GM18867 (cell line): ENCODE measurements at regions not wholly inside any gene's neighbourhood (a gene's known extent, or its start where the extent isn't known, plus 50 kb on each side); places are given as distances from the start of the nearest gene placed in this dataset.

Source experiments
- ATAC-seq: cut with Tn5 transposase; IDR thresholded peaks from one replicate; pipeline ENCODE4 v1.9.1; 2021; ENCODE audit warnings: mild to moderate bottlenecking, moderate library complexity; ENCODE audit not compliant: unreplicated experiment

DNA sequence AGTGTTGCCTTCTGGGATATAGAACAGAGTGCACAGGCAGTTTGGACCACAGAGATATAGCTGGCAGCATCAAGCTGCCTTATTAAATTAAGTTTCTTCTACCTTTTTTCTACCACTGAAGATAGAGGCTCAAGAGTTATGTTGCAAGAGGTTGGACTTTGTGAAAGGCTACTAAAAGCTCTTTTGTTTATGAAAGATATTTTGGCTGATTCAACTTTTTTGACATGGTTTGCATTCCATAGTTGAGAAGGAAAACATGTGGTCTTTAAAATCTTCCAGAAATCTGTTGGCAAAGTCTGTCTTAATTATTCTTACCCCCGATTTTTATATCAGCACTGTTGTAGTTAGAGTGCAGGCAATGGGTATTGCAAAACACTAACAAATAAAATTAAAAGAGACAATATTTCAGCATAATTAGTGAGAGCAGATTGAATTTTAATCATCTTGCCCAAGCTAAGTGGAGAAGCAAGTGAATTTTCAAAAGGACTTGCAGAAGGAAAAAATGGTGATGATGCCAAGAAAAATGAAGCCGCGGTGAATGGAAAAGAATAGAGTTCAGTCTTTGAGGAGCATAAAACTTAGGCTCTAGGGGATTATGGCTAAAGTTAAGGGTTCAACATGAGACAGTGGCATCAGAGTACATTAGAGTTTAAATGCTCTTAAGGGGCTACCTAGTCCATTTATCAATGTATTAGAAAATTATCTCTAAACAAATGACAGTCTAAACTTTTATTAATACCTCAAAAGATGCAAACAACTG lies 450.9 kb upstream of the CNTNAP2 start:
- no peak for ATAC-seq

DNA sequence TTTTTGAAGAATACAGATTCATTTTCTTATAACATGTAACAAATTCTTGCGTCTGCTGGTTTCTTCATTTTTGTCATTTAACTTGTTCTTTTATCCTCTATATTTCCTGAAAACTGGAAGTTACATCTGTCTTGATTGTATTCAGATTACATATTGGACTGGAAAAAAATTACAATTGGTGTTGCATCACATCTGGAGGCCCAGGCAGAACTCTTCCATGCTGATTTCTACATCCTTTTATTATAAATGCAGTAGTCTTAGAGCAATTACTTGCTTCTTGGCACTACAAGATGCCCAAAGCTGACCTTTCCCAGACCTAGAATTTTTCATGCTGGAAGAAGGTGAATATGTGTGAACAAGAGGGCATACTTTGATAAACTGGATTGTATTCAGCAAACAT lies 460.9 kb upstream of the CNTNAP2 start:
- ATAC-seq = no peak

DNA sequence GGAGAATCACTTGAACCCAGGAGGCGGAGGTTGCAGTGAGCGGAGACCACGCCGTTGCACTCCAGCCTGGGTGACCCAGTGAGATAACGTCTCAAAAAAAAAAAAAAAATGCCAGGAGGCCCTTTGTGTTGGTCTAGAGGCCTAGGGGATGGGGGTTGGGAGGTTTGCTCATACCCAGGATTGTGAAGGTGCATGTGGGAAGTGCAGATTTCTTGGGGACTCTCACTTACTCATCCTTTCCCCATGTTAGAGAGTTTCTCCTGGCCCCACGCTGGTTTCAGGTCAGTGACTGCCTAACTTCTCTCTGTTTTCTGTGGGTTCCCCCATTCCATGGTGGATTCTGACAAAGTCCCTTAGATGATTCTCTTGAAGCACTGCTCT lies 471.5 kb upstream of the CNTNAP2 start:
- ATAC-seq = no peak

DNA sequence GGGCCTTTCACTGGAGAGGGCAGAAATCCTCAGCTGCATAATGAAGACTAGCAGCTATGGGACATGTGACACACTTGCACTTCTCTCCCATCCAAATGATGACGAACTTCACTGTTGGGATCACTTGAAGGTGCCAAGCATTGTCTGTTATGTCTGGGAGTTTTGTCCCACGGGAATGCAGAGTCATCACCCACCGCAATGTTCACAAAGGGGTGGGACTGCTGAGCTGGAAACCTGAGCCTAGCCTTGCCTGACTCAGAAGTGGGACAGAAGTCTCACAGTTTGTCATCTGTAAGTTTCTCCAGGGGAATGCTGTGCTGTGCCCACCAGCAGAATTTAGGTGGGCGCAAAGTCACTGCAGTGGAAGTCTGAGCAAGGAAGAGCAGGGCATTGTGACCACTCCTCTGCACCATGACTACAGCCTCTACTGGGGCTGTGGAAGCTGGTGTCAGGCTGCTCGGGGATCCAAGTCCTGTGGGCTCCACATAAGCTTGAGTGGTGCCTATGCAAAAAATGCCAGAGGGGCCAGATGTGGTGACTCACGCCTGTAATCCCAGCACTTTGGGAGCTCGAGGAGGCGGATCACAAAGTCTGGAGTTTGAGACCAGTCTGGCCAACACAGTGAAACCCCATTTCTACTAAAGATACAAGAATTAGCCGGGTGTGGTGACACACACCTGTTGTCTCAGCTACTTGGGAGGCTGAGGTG lies 472.0 kb upstream of the CNTNAP2 start:
- no peak for ATAC-seq

DNA sequence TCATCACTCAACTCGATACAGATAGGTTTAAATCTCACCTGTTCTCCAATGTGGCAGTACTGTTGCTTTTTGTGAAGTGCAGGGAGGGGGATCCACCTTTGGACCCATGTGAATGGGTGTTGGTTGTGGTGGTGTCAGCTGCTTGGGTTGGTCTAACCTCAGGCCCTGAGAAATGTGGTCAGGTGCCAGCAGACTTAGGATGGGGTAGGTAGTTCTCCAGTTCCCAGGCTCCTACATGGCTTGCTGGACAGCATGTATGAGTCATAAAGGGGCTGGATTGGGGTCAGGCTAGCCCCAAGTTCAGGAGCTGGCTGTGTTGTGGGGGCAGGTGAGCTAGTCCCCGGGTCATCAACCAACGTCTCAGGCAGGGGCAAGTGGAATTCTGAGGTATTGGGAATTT lies 472.6 kb upstream of the CNTNAP2 start:
- ATAC-seq = no peak

DNA sequence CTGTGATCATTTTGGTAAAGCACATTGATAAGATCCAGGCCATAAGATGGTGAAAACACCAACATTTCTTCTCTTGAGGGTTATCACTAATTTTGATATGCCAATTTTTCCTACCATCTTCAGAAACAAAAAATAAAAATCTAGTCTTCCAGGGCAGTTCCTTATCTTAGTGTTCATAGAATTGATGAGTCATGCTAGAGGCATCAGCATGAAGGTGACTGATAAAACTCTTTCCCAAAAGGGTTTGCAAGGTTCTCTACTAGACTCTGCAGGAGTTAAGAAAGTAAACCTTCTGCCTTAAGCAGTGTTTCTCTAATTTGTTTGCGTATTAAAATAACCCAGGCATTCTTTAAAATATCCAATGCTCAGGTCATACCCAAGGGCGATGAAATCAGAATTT lies 483.1 kb upstream of the CNTNAP2 start:
- ATAC-seq = no peak

DNA sequence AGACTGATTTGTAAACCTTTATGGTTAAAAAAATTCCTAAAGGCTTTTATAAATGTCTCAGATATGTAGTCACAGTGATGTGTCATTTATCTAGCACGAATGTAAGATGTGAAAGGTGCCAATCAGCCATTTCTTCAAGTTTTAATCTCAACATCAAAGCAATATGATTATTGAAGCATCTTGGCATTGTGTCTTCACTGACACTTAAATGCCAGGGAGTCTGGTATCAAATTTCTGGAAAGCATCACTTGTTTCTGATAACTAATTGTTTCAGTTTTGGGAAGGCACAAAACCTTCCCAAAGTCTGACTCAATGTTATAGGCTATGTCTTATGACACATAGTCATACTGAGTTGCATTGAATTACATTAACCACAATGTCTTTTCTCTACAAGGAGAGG lies 492.0 kb upstream of the CNTNAP2 start:
- no peak for ATAC-seq

DNA sequence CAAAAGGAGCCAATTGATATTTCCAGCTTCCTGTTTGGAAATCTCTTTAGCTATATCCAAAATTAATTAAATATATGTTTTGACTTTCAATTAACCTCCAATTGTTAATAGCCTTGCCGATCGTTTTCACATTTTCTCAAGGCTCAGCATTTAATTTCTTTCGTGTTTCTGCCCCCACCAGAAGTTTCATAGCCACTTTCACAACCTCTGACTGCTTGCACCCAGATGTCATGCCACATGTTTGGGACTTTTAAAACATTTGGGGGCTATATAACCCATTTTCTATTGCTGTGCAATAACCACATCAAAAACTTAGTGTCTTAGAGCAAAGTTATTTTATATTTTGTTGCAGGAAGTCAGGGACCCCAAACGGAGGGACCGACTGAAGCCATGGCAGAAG lies 510.6 kb upstream of the CNTNAP2 start:
- no peak for ATAC-seq

DNA sequence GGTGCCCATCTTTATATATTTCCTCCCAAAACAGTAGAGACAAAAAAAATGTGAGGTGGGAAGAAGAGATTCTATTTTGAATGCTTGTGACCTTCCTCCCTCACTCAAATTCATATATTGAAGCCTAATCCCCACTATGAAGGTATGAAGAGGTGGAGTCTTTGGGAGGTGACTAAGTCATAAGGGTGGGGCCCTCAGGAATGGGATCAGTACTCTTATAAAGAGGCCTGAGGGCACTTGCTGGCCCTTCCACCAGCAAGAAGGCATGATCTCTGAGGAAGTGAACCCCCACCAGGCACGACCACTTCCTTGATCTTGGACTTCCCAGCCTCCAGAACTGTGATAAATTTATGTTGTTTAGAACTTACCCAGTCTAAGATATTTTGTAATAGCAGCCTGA lies 517.2 kb upstream of the CNTNAP2 start:
- ATAC-seq = no peak

DNA sequence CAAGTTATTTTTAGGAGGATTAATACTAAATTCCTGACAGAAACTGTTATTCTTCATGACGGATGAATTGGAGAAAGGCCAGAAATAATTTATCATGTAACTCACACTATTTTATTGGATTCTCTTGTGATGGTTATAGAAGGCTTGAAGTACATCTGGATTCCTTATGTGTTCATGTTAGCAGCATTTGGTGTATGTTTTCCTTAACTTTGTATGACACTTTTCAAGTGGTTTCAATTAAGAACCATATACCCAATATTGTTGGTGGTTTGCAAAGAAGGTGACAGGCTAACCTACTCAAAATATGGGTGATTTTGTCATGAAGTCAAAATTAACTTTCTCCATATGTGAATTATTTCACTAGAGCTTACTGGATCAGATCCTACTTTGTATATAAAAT lies 532.2 kb upstream of the CNTNAP2 start:
- no peak for ATAC-seq

DNA sequence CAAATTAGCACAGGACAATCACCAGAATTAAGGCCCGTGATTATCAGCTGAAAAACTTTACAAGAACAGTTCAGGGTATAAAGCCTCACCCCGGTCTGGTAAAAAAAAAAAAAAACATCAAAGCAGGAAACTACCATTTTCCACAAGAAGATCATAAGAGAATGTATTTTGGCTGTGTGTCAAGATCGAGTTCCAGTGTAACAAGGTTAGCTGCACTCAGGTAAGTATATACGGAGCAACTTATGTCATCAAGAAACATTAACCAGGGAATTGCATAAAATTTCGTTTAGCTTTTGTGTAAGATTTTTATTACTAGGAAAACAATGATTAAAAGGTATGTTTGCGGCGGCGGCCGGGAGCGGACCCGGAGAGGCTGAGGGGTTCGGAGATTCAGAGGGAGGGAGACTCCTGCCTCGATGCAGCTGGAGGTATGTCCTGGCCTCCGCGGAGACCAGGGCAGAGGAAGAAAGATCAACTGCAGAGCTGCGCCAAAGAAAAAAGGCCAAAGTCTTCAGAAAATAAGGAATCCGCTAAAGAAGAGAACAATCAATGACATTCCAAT lies 533.8 kb upstream of the CNTNAP2 start:
- no peak for ATAC-seq

DNA sequence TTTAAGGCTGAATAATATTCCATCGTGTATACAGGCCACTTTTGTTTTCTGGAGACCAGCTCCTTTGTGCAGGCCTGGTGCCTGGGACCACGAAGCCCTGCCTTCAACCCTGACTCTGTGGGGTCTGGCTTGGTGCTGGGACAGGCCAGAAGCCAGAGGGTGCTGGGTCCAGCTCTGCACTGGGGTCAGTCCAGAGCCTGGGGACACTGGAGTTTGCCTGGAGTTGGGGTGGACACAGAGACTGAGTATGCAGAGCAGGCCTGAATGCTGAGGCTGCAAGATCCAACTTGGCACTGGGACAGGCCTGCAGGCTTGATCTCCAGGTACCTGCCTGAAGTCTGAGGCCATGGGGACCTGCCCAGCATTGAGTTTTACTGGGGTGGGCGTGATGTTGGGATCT lies 558.8 kb upstream of the CNTNAP2 start:
- ATAC-seq = no peak

DNA sequence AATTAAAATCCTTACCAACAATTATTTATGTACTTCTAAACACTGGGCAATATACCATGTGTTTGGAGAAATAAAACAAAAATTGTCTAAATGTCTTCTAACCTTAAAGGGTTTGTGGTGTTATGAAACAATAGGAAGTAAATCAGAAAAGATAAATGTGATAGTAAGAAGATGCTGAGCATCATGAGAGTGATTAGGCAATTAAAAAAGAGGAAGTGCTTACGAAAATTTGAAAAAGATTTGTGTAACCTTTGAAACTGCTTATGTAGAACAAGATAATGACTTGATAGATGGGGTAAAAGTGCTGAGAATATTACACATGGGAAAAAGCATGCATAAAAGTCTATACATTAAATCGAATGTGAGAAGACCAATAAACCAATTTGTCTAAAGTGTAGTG lies 573.4 kb upstream of the CNTNAP2 start:
- ATAC-seq = no peak

DNA sequence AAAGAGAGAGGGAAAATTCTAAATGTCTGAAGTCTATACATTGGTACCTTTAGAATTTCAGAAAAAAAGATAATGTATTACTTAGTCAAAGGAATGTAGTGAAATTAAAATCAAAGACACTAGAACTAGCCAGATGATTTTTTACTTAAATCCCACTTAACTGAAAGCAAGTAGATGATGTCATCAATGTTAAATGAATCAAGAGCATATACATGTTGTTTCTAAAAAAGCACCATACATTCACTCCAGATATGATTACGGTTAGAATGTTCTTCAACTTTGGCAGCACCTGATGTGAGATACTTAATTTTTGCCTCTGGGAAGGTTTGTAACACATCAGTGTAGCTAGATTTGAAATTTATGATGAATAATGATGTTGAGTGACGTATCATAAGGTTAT lies 576.7 kb upstream of the CNTNAP2 start:
- ATAC-seq = no peak

DNA sequence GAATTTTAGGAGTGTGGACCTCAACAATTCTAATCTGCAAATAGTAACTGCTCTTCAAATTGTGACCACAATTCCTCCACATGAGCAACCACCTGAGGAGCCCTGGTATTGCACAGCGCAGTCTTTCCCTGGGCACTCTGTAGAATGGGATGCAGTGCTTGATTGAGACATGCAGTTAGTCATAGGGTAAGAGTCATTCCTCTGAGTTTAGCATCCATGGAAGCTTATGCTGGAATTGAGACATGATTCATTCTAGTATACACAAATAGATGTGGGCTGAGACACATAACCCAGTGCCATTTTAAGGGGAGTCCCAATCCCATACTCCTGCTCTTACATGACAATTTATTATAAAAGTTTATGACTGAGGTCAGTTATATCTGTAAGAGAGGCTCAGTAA lies 582.3 kb upstream of the CNTNAP2 start:
- ATAC-seq = no peak

DNA sequence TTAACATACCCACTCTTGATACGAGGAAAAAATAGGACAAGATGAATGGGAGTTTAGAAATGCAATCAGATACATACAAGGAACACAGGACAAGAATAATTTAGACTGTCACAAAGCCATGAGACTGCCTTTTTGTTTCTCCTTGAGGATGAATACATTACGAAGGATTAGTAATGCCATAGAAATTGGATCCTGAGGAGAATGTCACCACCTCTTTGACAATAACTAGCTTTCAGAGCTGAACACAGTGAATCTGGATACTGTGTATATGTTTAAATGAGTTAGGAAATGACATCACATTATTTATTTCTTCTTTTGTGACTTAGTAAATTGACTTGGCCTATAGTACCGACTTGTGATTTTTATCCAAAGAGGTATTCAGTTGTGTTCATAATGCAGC lies 596.3 kb upstream of the CNTNAP2 start:
- no peak for ATAC-seq

DNA sequence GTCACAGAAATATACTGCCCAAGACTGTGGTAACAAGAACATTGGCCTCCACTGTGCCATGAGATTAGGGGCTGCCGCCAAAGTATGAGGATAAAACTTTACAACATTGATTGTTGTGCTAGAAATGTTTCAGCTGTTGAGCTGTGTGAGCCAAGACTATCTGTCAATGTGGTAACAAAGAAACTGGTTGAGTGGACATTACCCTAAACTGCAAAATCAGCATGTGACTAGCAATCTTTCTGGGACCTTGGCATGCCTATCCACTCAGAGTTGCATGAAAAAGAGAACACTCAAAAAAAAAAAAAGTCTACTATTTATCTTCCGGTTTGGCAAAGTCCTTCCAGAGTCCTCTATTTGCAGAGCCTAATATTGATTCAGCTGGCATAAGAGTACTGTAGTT lies 605.6 kb upstream of the CNTNAP2 start:
- ATAC-seq = no peak

DNA sequence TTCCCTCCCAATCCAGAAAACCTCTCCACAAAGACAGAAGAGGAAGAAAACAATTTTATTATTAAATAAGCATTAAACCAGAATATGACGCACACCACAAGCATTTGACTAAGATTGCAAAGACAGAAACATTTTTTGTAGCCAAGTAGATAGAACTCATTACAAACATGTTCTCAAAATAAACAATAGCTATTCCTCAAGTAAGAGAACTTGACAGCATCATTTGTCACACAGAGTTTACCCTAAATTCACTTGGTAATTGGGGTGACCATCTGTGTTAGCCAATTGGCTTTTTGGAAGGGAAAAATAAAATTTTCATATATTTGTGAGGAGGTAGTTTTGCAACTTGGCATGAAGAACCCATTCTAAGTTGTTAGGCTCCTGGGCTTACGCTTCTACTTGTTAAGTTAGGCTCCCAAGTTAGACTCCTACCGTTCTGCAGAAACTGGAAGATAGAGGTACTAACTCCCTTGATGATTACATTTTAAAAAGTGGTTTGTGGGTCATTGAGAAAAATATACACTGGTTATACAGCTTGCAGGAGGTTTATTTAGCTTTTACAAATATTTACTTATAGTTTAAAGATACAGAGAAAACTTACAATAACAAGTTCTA lies 618.6 kb upstream of the CNTNAP2 start:
- no peak for ATAC-seq

DNA sequence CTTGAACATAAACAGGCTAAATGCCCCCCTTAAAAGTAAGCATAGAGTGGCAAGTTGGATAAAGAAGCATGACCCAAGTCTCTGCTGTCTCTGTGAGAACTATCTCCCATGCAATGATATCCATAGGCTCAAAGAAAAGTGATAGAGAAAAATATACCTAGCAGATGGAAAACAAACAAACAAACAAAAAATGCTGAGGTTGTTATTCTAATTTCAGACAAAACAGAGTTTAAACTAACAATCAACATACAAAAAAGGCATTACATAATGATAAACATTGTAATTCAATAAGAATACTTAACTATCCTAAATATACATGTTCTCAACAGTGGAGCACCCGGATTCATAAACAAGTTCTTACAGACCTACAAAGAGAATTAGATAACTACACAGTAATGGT lies 626.2 kb upstream of the CNTNAP2 start:
- no peak for ATAC-seq

DNA sequence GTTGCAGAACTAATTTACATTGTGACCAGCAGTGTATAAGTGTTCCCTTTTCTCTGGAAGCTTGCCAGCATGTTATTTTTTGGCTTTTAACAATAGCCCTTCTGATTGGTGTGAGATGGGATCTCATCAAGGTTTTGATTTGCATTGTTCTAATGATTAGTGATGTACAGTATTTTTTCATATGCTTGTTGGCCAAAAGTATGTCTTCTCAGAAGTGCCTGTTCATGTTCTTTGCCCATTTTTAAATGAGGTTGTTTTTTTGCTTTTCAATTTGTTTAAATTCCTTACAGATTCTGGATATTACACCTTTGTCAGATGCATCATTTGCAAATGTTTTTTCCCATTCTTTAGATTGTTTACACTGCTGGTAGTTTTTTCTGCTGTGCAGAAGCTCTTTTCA lies 627.0 kb upstream of the CNTNAP2 start:
- ATAC-seq = no peak

DNA sequence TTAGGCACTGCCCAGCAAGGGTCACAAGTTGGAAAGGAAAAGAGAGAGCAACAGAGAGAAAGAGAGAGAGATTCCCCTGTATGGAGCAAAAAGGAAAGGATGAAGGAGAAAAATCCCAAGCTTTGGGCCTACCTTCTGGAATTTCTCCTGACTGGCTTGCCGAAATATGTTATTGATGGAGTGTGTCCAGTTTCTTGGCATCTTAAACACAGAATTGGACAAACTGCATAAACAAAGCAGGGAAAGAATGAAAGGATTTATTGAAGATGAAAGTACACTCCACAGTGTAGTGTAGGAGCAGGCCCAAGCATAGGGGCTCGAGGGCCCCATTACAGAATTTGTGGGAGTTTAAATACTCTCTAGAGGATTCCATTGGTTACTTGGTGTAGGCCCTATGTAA lies 627.8 kb upstream of the CNTNAP2 start:
- no peak for ATAC-seq

DNA sequence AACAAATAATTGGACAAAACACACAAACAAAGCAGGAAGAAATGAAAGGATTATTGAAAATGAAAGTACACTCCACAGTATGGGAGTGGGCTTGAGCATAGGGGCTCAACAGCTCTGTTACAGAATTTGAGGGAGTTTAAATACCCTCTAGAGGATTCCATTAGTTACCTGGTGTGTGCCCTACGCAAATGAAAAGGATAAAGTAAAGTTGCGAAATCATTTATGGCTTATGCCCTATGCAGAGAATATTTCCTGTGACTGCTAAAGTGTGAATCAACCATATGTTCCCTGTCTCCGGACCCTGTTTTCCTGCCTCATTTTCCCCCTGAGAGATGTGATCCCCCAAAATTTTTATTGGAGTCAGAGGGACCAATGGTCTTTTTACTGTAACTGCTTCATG lies 634.6 kb upstream of the CNTNAP2 start:
- ATAC-seq = no peak
